Loucy (cell line): ENCODE measurements at regions not wholly inside any gene's neighbourhood (a gene's known extent, or its start where the extent isn't known, plus 50 kb on each side); places are given as distances from the start of the nearest gene placed in this dataset.

Experiments used
- CTCF ChIP-seq: fragments of 200-600 bp; sonication (generic); conservative IDR thresholded peaks from 2 replicates; pipeline ENCODE4 v1.5.1; 2014; ENCODE audit warnings: mild to moderate bottlenecking, antibody characterized with exemption, low read length
- EZH2phosphoT487 ChIP-seq: fragments of 200-600 bp; IDR thresholded peaks from 2 replicates; pipeline ENCODE4 v1.6.1; 2018; ENCODE audit warnings: antibody characterized with exemption, mild to moderate bottlenecking, moderate library complexity, borderline replicate concordance

DNA sequence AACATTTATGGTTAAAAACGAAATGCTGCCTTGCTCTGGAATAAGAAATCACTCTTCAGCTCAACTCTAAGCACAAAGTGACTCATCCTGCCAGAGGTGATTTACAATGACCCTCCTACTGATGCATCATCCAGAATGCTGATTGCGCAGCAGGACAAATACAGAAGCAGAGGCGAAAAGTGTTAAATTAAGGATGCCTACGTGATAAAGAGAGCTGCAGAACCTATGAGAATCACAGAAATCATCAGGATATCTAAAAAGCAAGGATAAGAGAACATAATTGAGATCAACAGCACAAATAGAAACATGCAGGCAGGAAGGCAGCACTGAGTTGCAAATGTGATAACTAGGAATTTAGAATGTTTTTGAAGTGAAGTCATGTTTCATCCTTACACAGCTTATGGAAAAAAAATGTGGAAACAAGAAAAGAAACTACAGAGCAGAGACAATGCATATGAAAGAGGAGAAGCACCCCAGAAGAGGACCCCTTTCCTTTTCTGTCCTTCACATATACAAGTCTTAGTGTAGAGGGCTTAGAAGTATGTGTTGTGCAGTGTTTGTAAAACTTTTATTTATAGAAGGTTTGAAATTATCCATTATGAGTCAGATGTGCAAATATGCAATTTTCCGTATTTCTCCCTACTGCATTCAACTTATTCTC, 188.4 kb downstream of the SLC7A11 start:
- TF ChIP-seq CTCF (no peak), EZH2phosphoT487 (no peak)
